NCI-H1417 (cell line): ENCODE measurements at regions not wholly inside any gene's neighbourhood (a gene's known extent, or its start where the extent isn't known, plus 50 kb on each side); places are given as distances from the start of the nearest gene placed in this dataset.
A peak's percentile ranks its signal among the peaks of the same experiment; 100 is the strongest.
"Not testable (repeated sequence)": the region's sequence is repeated elsewhere in the genome, so short reads cannot be mapped to it uniquely, and the experiment has no call there.

ENCODE experiments used
- DNase-seq, 3 experiments: peaks; one replicate each; lab custom pipeline; 2025; lab: John Stamatoyannopoulos, UW

- DNase-seq, result no peak
These were observed 254.4 kb downstream of the BRINP2 start for GRCh38 chr1:177425199-177425598.

- peak in 1 of 3 experiments; percentile 5 for DNase-seq
These were observed 254.0 kb downstream of the BRINP2 start for GRCh38 chr1:177424744-177425143.

DNA sequence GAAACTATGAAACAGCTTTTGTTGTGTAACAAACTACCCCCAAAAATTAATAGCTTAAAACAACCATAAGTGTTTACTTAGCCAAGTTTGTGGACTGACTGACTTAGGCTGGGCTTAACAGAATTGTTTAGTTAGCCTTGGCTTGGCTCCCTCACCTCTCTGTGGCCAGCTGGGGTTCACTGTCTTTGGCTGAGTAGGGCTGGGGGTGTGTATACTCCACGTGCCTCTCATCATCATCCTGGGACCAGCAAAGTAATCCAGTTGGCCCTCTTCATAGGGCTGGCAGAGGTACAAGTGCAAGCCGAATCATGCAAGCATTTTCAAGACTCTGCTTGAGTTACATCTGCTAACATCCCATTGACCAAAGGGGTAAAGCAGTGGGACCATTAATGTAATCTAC, 252.3 kb downstream of the BRINP2 start:
- DNase-seq, result no peak

- no peak for DNase-seq
These were observed 243.3 kb downstream of the BRINP2 start for GRCh38 chr1:177413982-177414596.

DNA sequence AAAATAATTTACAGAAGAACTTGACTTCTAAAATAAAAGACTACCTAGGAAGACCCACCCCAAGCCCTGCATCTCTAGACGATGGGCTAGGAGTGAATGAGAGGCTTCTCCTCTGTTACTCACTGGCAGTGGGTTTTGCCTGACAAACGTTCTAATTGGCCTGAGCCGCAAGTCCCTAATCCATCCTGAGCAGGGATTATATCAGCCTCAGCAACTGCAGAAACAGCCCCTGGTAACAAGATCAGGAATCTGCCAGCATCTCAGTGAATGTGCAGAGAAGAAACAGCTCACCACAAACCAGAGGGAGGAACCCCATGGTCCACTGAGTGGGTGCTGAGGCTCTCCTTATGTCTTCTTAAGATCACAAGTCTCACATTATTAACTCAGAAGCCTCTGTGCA, 240.6 kb downstream of the BRINP2 start:
- DNase-seq, result no peak

DNA sequence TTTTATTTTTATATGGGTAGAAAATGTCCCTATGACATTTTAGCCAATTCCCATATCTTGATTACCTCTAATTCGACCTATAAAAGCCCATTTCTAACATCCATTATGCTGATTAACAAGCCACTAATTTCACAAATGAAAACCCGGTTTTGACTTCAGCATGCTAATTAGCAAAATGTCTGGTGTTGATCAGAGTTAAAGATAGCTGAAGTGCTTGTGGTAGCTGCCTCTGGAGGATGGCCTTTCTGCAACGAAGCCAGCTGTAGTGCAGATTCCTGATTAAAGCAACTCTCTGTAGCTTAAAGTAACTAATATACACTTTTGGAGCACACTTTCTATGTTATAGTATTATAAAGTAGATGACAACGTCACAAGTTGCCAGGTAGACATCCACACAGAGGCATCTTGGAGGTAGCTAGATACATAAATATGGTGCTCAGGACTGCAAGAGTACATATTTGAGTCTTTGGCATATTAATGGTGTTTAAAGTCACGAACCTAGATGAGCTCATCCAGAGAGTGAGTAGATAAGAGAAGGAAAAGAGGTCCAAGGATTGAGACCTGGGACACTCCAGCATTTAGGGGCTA, 239.5 kb downstream of the BRINP2 start:
- no peak for DNase-seq

DNA sequence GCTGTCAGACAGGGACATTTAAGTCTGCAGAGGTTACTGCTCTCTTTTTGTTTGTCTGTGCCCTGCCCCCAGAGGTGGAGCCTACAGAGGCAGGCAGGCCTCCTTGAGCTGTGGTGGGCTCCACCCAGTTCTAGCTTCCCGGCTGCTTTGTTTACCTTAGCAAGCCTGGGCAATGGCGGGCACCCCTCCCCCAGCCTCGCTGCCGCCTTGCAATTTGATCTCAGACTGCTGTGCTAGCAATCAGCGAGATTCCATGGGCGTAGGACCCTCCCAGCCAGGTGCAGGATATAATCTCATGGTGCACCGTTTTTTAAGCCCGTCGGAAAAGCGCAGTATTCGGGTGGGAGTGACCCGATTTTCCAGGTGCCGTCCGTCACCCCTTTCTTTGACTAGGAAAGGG, 235.6 kb downstream of the BRINP2 start:
- DNase-seq, result not testable (repeated sequence)

DNA sequence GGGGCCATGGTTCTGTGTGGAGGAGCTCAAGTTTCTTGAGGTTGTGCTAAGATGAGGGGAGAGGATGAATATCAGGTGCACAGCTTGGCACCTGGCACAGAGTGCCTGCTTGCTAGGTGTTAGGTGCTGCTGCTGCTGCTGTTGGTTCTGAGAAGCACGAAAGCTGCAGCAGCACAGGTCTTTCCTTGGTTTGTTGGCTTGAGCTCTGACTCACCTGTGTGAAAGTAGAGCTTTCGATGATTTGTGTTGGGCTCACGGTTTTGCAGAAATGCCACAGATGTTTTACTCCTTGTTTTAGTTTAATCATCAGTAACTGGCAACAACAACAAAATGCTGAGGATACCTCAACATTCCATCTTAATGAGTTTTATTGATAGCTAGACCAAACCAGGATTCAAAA, 221.6 kb downstream of the BRINP2 start:
- no peak for DNase-seq

DNA sequence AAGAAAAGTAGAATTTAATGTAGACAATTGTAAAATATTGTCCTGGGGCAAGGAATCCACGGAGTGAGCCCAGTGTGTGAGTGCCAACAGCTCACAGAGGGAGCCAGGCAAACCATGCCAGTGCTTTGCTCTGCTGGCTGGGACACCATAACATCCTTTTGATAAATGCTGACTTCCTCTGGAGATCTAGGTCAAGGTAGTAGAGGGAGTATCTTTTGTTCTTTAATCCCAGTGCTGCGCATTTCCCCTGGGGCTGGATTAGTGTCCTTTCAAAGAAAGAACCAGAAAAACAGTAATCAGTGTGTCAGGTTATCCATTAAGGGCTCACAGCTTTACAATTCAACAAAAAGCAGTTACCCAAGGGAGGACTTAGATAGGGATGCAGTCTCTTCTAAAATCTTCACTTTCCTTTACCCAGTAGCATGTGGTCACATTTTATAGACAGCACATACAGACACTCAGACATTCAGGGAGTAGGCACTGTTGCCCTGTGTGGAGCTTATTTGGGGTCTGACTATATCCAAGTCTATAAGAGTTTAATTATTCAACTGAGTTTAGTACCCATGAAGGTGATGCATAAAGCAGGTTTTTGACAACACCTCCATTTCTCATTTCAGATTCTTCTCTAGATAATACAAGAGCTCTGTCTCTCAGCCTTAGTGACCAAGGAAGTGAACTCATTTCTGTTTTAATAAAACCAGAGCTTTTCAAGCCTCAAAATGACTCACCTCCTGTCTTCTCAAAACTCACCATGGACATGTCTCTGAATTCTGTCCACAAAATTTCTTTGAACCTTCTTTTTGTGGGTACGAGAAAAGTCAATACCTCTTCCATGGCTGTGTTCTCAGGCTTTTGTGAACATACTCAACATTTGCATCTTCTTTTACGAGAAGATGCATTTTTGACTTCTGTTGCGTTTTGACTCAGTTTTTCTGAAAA, 215.3 kb downstream of the BRINP2 start:
- peak in 1 of 3 experiments; percentile 44 for DNase-seq

GRCh38 chr1:177384461-177384860, 213.7 kb downstream of the BRINP2 start:
- DNase-seq, result no peak

DNA sequence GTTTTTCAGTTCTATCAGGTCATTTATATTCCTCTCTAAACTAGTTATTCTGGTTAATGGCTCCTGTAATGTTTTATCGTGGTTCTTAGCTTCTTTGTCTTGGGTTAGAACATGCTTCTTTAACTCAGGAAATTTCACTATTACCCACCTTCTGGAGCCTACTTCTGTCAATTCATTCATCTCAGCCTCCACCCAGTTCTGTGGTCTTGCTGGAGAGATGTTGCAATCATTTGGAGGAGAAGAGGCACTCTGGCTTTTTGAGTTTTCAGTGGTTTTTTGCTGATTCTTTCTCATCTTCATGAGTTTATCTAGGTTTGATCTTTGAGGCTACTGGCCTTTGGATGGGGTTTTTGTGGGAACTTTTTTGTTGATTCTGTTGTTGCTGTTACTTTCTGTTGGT, 213.0 kb downstream of the BRINP2 start:
- DNase-seq, result no peak

DNA sequence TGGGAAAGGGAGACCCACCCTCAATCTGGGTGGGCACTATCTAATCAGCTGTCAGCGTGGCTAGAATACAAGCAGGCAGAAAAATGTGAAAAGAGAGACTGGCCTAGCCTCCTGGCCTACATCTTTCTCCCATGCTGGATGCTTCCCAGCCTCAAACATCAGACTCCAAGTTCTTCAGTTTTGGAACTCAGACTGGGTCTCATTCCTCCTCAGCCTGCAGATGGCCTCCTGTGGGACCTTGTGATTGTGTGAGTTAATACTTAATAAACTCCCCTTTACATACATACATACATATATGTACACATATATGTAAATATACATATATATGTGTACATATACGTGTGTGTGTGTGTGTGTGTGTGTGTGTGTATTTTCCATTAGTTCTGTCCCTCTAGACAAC, 207.1 kb downstream of the BRINP2 start:
- no peak for DNase-seq

- no peak for DNase-seq
These were observed 197.5 kb downstream of the BRINP2 start for GRCh38 chr1:177368255-177368654.

DNA sequence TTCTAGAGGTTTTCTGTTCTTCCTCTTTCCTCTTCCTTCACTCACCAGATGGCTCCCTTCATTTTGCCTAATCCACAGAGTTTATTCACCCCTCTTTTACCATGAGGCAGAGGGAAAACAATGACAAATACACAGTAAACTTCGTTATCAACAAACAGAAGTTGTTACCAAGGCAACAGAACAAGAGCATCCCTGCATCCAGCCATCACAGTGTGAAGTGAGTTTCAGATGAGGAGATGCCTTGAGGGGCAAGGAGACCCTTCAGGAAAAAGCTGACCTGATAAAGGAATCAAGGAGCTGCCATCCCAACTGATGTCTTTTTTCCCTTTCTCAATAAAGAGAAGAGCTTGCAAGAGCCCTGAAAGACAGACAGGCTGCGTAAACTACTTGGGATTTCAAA, 195.3 kb downstream of the BRINP2 start:
- peak in 2 of 3 experiments; percentile 21 to 61 for DNase-seq

DNA sequence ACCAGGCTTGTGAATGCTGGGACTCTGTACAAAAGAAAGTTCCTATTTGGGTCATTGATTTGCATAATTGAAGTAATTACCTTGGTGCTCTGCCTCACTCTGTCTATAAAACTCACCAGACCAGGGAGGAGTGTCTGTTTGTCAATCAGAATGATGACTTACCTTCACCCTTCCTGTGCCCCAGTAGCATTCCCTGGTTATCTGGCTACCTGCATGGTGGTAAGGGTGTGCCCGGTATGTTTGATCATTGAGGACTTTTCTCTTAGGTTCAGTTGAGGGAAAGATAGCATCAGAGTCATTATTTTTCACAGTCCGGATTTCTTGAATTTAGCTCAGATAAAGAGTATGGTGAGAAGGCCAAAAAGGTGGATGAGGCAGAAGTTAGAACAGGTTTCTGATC, 190.0 kb downstream of the BRINP2 start:
- no peak for DNase-seq

DNA sequence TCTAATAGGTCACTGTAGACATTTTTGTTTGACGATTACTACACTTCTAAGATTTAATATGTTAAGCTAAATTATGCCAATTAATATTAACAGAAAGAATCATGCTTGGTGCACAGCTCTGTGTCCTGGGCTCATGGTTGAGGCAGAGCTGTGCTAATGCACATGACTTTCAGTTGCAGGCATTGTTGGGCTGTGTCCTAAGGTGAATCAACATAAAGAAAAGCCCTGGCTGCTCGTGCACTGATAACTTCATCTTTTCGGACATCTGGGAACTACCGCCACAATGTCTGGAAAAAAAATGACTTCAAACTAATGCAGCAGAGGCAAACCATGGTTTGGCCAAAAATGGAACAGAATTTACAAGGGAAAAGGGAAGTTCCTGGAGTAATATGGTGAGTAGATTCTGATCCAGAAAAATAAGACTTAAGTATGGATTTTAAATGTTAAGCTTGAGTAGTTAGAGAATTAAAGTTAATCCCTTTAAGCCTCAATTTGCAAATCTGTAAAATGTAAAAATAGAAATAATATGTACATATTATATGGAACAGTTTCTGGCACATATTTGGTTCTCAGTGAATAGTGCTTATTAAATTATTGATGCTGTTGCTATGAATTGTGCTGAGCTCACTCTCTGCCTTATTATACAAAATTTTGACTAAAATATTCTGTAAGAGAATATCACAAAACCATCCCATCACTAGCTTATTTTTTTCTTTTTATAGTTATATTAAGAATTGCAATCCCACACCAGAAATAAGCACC, 186.1 kb downstream of the BRINP2 start:
- DNase-seq, result no peak

DNA sequence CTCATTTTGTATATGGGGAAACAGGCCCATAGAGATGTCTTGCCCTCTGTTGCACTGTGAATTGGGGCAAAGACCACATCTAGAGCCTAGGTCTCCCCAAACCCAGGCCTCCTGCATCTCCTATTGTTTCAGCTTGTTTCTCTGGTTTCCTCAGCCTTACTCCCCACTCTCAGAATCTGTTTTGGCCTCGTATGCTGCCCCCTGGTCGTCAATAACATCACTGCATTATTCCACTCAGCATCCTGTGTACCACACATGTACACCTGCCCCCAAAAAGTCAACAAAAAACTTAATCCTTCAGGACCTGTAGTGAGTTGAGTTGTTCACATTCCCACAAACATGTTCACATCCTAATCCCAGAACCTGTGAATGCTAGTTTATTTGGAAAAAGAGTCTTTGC, 184.8 kb downstream of the BRINP2 start:
- peak; percentile 2 to 31 (median 14) for DNase-seq

GRCh38 chr1:177354247-177354646, 183.5 kb downstream of the BRINP2 start:
- no peak for DNase-seq

DNA sequence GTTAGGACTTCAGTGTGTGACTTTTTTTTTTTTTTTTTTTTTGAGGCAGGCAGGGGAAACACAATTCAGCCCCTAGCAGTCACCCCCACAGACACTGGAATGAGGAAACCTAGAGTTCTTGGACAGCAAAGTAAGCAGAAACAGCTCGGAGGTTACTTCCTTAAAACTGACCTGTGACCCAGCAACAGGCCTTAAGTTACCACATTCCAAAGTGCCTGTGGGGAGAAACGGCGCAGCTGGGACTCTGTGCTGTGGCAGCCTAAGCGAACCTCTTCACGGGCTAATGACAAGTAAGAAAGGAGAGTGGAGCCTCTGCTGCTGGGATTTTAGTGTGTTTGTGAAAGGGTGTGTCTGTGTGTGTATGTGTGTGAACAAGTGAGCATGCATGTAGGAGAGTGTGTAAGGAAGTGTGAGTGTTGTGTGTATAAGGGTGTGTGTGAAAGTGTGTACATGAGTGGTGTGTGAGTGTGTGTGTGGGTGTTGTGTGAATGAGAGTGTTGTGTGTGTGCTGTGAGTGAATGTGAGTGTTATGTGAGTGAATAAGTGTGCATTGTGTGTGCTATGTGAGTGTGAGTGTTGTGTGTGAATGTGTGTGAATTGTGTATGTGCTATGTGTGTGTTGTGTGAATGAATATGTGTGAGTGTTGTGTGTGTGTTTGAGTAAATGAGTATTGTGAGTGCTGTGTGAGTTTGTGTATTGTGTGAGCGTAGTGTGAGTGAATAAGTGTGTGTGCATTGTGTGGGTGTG, 180.8 kb downstream of the BRINP2 start:
- DNase-seq, result peak in 1 of 3 experiments; percentile 50

DNA sequence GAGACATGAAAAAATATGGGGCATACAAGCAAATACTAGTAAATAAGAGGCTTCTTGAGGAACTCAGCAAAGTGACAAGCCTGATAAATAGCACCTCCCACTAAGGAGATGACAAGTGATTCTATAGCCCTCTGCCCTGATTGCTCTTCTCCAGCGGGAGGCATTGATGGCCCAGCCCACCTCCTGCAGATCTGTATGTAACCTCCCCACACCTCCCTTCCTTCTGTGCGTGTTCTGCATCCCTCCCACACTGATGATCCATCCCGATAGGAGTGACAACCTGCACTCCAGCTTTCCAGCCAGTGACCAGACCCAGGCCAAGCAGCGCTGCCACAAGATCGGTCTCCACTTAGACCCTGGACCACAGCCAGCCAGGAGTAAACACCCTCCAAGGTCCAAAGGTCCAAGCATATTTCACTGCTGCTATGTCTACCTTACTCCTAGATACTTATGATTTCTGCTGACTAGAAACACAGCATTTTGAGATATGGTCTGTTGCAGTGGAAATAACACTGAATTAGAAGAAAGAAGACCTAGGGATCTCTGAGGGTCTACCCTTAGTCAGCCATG, 176.1 kb downstream of the BRINP2 start:
- DNase-seq, result no peak

GRCh38 chr1:177343445-177343844, 172.7 kb downstream of the BRINP2 start:
- no peak for DNase-seq
